H1 (cell line): ENCODE measurements at regions not wholly inside any gene's neighbourhood (a gene's known extent, or its start where the extent isn't known, plus 50 kb on each side); places are given as distances from the start of the nearest gene placed in this dataset.
A peak's percentile ranks its signal among the peaks of the same experiment; 100 is the strongest.

Experiments
- CTCF ChIA-PET: fragments of 300-600 bp; sonication (Branson Sonifier 250); formaldehyde crosslinking; loops from one replicate; lab custom pipeline; 2021; ENCODE audit not compliant: partially characterized antibody; lab: Charles Lee
- POLR2A ChIA-PET: fragments of 300-600 bp; sonication (Branson Sonifier 250); formaldehyde crosslinking; loops from one replicate; lab custom pipeline; 2021; ENCODE audit warnings: inconsistent platforms; ENCODE audit not compliant: partially characterized antibody; lab: Charles Lee
- DNase-seq, 2 experiments: peaks; one replicate each; pipeline versions ENCODE4 v3.0.0 to v3.0.0-alpha.2; 2010 to 2022; ENCODE audit warnings: low spot score in 2 of 2, low read depth in 1 of 2, mixed read lengths in 1 of 2
- FAIRE-seq: peaks from 2 replicates; lab custom pipeline; 2011; peaks lifted over from hg19 to GRCh38; lab: Jason Lieb, UNC
- H2AFZ ChIP-seq: 2 replicates; pipeline ENCODE4 v1.8.1; 2012; ENCODE audit warnings: low read length, inconsistent platforms
- H2AK5ac ChIP-seq: 2 replicates; pipeline ENCODE4 v1.6.1; 2013; ENCODE audit warnings: low read depth, low read length
- H2BK120ac ChIP-seq: replicated peaks from 2 replicates; pipeline ENCODE3; 2013; ENCODE audit warnings: low read depth, low read length, inconsistent platforms
- H2BK12ac ChIP-seq: 2 replicates; pipeline ENCODE4 v1.6.1; 2013; ENCODE audit warnings: low read depth, low read length
- H2BK15ac ChIP-seq: 2 replicates; pipeline ENCODE4 v1.6.1; 2013; ENCODE audit warnings: low read length
- H2BK20ac ChIP-seq: 2 replicates; pipeline ENCODE4 v1.6.1; 2013; ENCODE audit warnings: low read length
- H2BK5ac ChIP-seq: 2 replicates; pipeline ENCODE4 v1.6.1; 2013; ENCODE audit warnings: low read depth, low read length
- H3K14ac ChIP-seq: 2 replicates; pipeline ENCODE4 v1.6.1; 2013; ENCODE audit warnings: inconsistent platforms; ENCODE audit not compliant: insufficient read length
- H3K18ac ChIP-seq: 2 replicates; pipeline ENCODE4 v1.6.1; 2013; ENCODE audit warnings: low read length; ENCODE audit errors: extremely low read depth
- H3K23ac ChIP-seq: 2 replicates; pipeline ENCODE4 v1.6.1; 2013; ENCODE audit warnings: inconsistent platforms; ENCODE audit not compliant: insufficient read length
- H3K23me2 ChIP-seq: 2 replicates; pipeline ENCODE4 v1.6.1; 2013; ENCODE audit warnings: low read depth, low read length
- H3K27ac ChIP-seq: 2 replicates; pipeline ENCODE4 v1.6.1; 2011; ENCODE audit warnings: low read depth, low read length, inconsistent platforms
- H3K27me3 ChIP-seq, 4 experiments: replicated peaks in 1 of 4; 1 replicate in 1 of 4; 2 replicates in 3 of 4; pipeline versions ENCODE4 v1.6.1 to v1.8.1; 2011 to 2013; ENCODE audit warnings: low read length in 3 of 4, mild to moderate bottlenecking in 3 of 4, inconsistent platforms in 2 of 4, mixed read lengths in 2 of 4, moderate library complexity in 1 of 4; ENCODE audit not compliant: control insufficient read depth in 3 of 4, insufficient read depth in 3 of 4; ENCODE audit errors: extremely low read depth in 1 of 4
- H3K36me3 ChIP-seq, 4 experiments: 2 replicates each; pipeline versions ENCODE4 v1.6.1 to v1.8.1; 2011 to 2013; ENCODE audit warnings: mild to moderate bottlenecking in 4 of 4, low read length in 3 of 4, moderate library complexity in 2 of 4, control low read depth in 1 of 4, inconsistent platforms in 1 of 4; ENCODE audit not compliant: insufficient read depth in 4 of 4, control insufficient read depth in 2 of 4
- H3K4ac ChIP-seq: replicated peaks from 2 replicates; pipeline ENCODE3; 2013; ENCODE audit warnings: low read length, low read depth, mixed read lengths, inconsistent platforms; ENCODE audit not compliant: insufficient read length
- H3K4me1 ChIP-seq, 4 experiments: replicated peaks in 1 of 4; 1 replicate in 1 of 4; 2 replicates in 3 of 4; pipeline versions ENCODE4 v1.6.1 to v1.8.1; 2011 to 2013; ENCODE audit warnings: low read length in 3 of 4, inconsistent platforms in 2 of 4, mixed read lengths in 1 of 4; ENCODE audit not compliant: insufficient read depth in 4 of 4, control insufficient read depth in 3 of 4
- H3K4me2 ChIP-seq, 2 experiments: 2 replicates each; pipeline versions ENCODE4 v1.6.1 to v1.8.1; 2011 to 2013; ENCODE audit warnings: low read depth in 2 of 2, low read length in 2 of 2, control low read depth in 1 of 2, inconsistent platforms in 1 of 2, mild to moderate bottlenecking in 1 of 2; ENCODE audit not compliant: insufficient read depth in 1 of 2
- H3K4me3 ChIP-seq, 4 experiments: fragments of 200-600, 300-600 bp in 1 of 4; sonication (generic), shearing (Covaris generic), sonication (Bioruptor Twin) in 1 of 4; 2 replicates each; pipeline versions ENCODE4 v1.5.1 to v1.8.1; 2011 to 2016; ENCODE audit warnings: low read length in 4 of 4, low read depth in 3 of 4, control low read depth in 2 of 4, inconsistent platforms in 2 of 4, mild to moderate bottlenecking in 2 of 4, mixed read lengths in 1 of 4, moderate library complexity in 1 of 4; ENCODE audit not compliant: insufficient read depth in 2 of 4; ENCODE audit errors: extremely low read depth in 1 of 4
- H3K56ac ChIP-seq: replicated peaks from 2 replicates; pipeline ENCODE3; 2013; ENCODE audit warnings: low read depth, mild to moderate bottlenecking, mixed read lengths, low read length, inconsistent platforms; ENCODE audit not compliant: insufficient read length
- H3K79me1 ChIP-seq: 2 replicates; pipeline ENCODE4 v1.6.1; 2013; ENCODE audit warnings: low read depth, low read length, control low read depth
- H3K79me2 ChIP-seq, 2 experiments: 2 replicates each; pipeline versions ENCODE4 v1.6.1 to v1.8.1; 2012 to 2013; ENCODE audit warnings: low read length in 2 of 2, mild to moderate bottlenecking in 2 of 2, inconsistent platforms in 1 of 2; ENCODE audit not compliant: insufficient read depth in 2 of 2, control insufficient read depth in 1 of 2
- H3K9ac ChIP-seq, 4 experiments: replicated peaks in 1 of 4; 1 replicate in 1 of 4; 2 replicates in 3 of 4; pipeline versions ENCODE4 v1.6.1 to v1.8.1; 2011 to 2013; ENCODE audit warnings: low read depth in 3 of 4, low read length in 3 of 4, control low read depth in 2 of 4, mild to moderate bottlenecking in 2 of 4, moderate library complexity in 2 of 4, inconsistent platforms in 1 of 4; ENCODE audit errors: extremely low read depth in 1 of 4
- H3K9me3 ChIP-seq, 2 experiments: 2 replicates each; pipeline versions ENCODE4 v1.6.1 to v1.8.1; 2012 to 2013; ENCODE audit warnings: mild to moderate bottlenecking in 2 of 2, moderate library complexity in 2 of 2, control low read depth in 1 of 2, inconsistent platforms in 1 of 2, low read depth in 1 of 2, low read length in 1 of 2, mixed read lengths in 1 of 2; ENCODE audit not compliant: insufficient read depth in 2 of 2
- H4K20me1 ChIP-seq, 2 experiments: replicated peaks in 1 of 2; 2 replicates each; pipeline versions ENCODE3 to v1.8.1; 2011 to 2013; ENCODE audit warnings: inconsistent platforms in 2 of 2, low read length in 2 of 2, mild to moderate bottlenecking in 1 of 2; ENCODE audit not compliant: insufficient read depth in 2 of 2, control insufficient read depth in 1 of 2
- H4K5ac ChIP-seq: 2 replicates; pipeline ENCODE4 v1.6.1; 2013; ENCODE audit warnings: low read length, low read depth, mixed read lengths, inconsistent platforms; ENCODE audit not compliant: insufficient read length
- H4K8ac ChIP-seq: 2 replicates; pipeline ENCODE4 v1.8.0; 2013; ENCODE audit warnings: mild to moderate bottlenecking, moderate library complexity, low read length, inconsistent platforms; ENCODE audit not compliant: insufficient read depth; ENCODE audit errors: extremely low read depth
- H4K91ac ChIP-seq: replicated peaks from 2 replicates; pipeline ENCODE3; 2013; ENCODE audit warnings: low read length, mixed read lengths, inconsistent platforms; ENCODE audit not compliant: insufficient read length
- BCL11A ChIP-seq, 2 experiments: IDR thresholded peaks; one replicate each; pipeline ENCODE4 v1.6.1; 2011; ENCODE audit warnings: low read depth in 2 of 2, low read length in 2 of 2, mild to moderate bottlenecking in 2 of 2
- GTF2F1 ChIP-seq: IDR thresholded peaks from 2 replicates; pipeline ENCODE4 v1.6.1; 2012; ENCODE audit warnings: low read depth, low read length, improper control_type of control experiment, borderline replicate concordance
- KDM5A ChIP-seq: fragments of 200-600 bp; IDR thresholded peaks from 2 replicates; pipeline ENCODE4 v1.7.1; 2012; ENCODE audit warnings: mild to moderate bottlenecking, low read length, inconsistent platforms, mixed read lengths
- POLR2AphosphoS5 ChIP-seq: IDR thresholded peaks from 2 replicates; pipeline ENCODE4 v1.6.1; 2011; ENCODE audit warnings: low read depth, low read length
- POU5F1 ChIP-seq: IDR thresholded peaks from 2 replicates; pipeline ENCODE4 v1.6.1; 2011; ENCODE audit warnings: low read depth, mild to moderate bottlenecking, low read length, moderate library complexity
- RNF2 ChIP-seq: fragments of 200-900, 300-1000 bp; sonication (generic); IDR thresholded peaks from 2 replicates; pipeline ENCODE4 v1.7.1; 2016; ENCODE audit warnings: borderline replicate concordance, low read depth, mild to moderate bottlenecking, antibody characterized with exemption, low read length; ENCODE audit not compliant: poor library complexity, severe bottlenecking; ENCODE audit errors: missing control alignments
- SAP30 ChIP-seq: fragments of 300-600 bp; sonication (generic); IDR thresholded peaks from 2 replicates; pipeline ENCODE4 v1.7.1; 2012; ENCODE audit warnings: low read length, moderate library complexity, mild to moderate bottlenecking, inconsistent platforms; ENCODE audit not compliant: insufficient read depth, insufficient replicate concordance
- SIN3A ChIP-seq, 2 experiments: IDR thresholded peaks in 1 of 2; conservative IDR thresholded peaks in 1 of 2; 2 replicates each; pipeline ENCODE4 v1.6.1; 2011 to 2012; ENCODE audit warnings: low read length in 2 of 2, improper control_type of control experiment in 1 of 2, low read depth in 1 of 2, mild to moderate bottlenecking in 1 of 2
- SP4 ChIP-seq: IDR thresholded peaks from 2 replicates; pipeline ENCODE4 v1.6.1; 2012; ENCODE audit warnings: low read length, inconsistent platforms
- TBP ChIP-seq: IDR thresholded peaks from 2 replicates; pipeline ENCODE4 v1.6.1; 2011; ENCODE audit warnings: low read depth, low read length, improper control_type of control experiment
- TEAD4 ChIP-seq: IDR thresholded peaks from 2 replicates; pipeline ENCODE4 v1.6.1; 2012; ENCODE audit warnings: low read depth, low read length, inconsistent platforms, mixed read lengths
- WGBS, 2 experiments: shearing (Covaris generic) in 1 of 2; methylation state at CpG; one replicate each; pipeline versions ENCODE4 v1.1.6 to v1.1.7; 2013 to 2015; ENCODE audit warnings: low lambda C conversion rate in 2 of 2, mixed read lengths in 2 of 2, inconsistent platforms in 1 of 2, low coverage in 1 of 2, missing lambda C conversion rate in 1 of 2; ENCODE audit not compliant: insufficient replicate concordance in 2 of 2, insufficient coverage in 1 of 2, insufficient read length in 1 of 2; ENCODE audit errors: extremely low coverage in 1 of 2, missing lambda C conversion rate in 1 of 2; 5-methylcytosine and 5-hydroxymethylcytosine counted together

- Histone ChIP-seq H3K23ac (no peak overlapping the region), H4K5ac (no peak overlapping the region), H2BK20ac (no peak overlapping the region), H2BK12ac (no peak overlapping the region), H4K20me1 (no peaks in the 10 kb centered on the region), H3K4me3 (no peak overlapping the region), H3K4ac (no peak overlapping the region), H3K23me2 (no peaks in the 10 kb centered on the region), H3K79me2 (no peaks in the 10 kb centered on the region), H2AK5ac (no peak overlapping the region), H3K56ac (no peak overlapping the region), H3K4me1 (no peaks in the 10 kb centered on the region), H2BK5ac (no peak overlapping the region), H2BK15ac (no peak overlapping the region), H4K8ac (no peak overlapping the region), H3K36me3 (no peaks in the 10 kb centered on the region), H3K27ac (no peak overlapping the region), H3K18ac (no peak overlapping the region), H3K14ac (no peak overlapping the region), H3K4me2 (no peak overlapping the region), H3K9ac (no peak overlapping the region), H3K9me3 (no peaks in the 10 kb centered on the region), H3K27me3 (peaks cover 0 to 3% (median 1%) of the 10 kb centered on the region in 4 experiments; a peak in 2 of 7 replicates), H4K91ac (no peak overlapping the region), H3K79me1 (no peaks in the 10 kb centered on the region), H2AFZ (0 out of 2 replicates have a peak overlapping the region, but pooled peaks have one; percentile 3), H2BK120ac (no peak overlapping the region)
- no peak for FAIRE-seq
- no peak for DNase-seq
- WGBS, 2 experiments: 90% methylated on average over 1 of the region's 1 CpG; no CpG with 5 or more reads in 1 of the 2 experiments
- TF ChIP-seq GTF2F1 (no peak), SIN3A (conservative IDR thresholded peaks at IDR 0.05 in 1 of 2, IDR thresholded peaks at IDR 0.05 in 1 of 2; ENCODE audit: low read depth in 1 of 2, low read length in 2 of 2) (no peak), BCL11A (IDR thresholded peaks at IDR 0.05; ENCODE audit: low read depth in 2 of 2, low read length in 2 of 2) (no peak), POU5F1 (no peak), SP4 (no peak), POLR2AphosphoS5 (no peak), TEAD4 (no peak), KDM5A (no peak), TBP (no peak), RNF2 (no peak), SAP30 (no peak)
- ChIA-PET POLR2A (no interaction called here), CTCF (no interaction called here)
Observed at GRCh38 chr5:107218457-107219193, 452.1 kb downstream of the EFNA5 start.
